ENCODE measurements at regions not wholly inside any gene's neighbourhood (a gene's known extent, or its start where the extent isn't known, plus 50 kb on each side); places are given as distances from the start of the nearest gene placed in this dataset.

- TF ChIP-seq RELA (CRISPR knock-in tag; IDR thresholded peaks at IDR 0.05; ENCODE audit: borderline replicate concordance), result no peak
- TF ChIP-seq CTCF (IDR thresholded peaks at IDR 0.05), result no peak
- no peak for TF ChIP-seq SP1 (CRISPR knock-in tag; conservative IDR thresholded peaks at IDR 0.05)
- no peak for TF ChIP-seq NR3C1 (CRISPR knock-in tag; conservative IDR thresholded peaks at IDR 0.05; ENCODE audit: low read depth)
- no peak for TF ChIP-seq FOXJ3 (CRISPR knock-in tag; IDR thresholded peaks at IDR 0.05; ENCODE audit: borderline replicate concordance)
- TF ChIP-seq AFF4 (CRISPR knock-in tag; IDR thresholded peaks at IDR 0.05; ENCODE audit: borderline replicate concordance), result no peak
- no peak for TF ChIP-seq ETV6 (CRISPR knock-in tag; IDR thresholded peaks at IDR 0.05)
- TF ChIP-seq CREB1 (CRISPR knock-in tag; IDR thresholded peaks at IDR 0.05), result no peak
- TF ChIP-seq ZBTB21 (CRISPR knock-in tag; IDR thresholded peaks at IDR 0.05; ENCODE audit: borderline replicate concordance), result no peak
- TF ChIP-seq ZNF425 (CRISPR knock-in tag; conservative IDR thresholded peaks at IDR 0.05), result no peak
Measured at GRCh38 chr3:178189854-178190253, 346.4 kb upstream of the KCNMB2 start.
